Ectodermal cell (in vitro differentiated cells): ENCODE measurements at regions not wholly inside any gene's neighbourhood (a gene's known extent, or its start where the extent isn't known, plus 50 kb on each side); places are given as distances from the start of the nearest gene placed in this dataset.

Experiments used
- H3K27ac ChIP-seq: 2 replicates; pipeline ENCODE4 v1.7.0; 2013; ENCODE audit warnings: mild to moderate bottlenecking, low read depth, low read length; ENCODE audit not compliant: insufficient read depth, poor library complexity, severe bottlenecking
- H3K27me3 ChIP-seq: 2 replicates; pipeline ENCODE4 v1.7.0; 2013; ENCODE audit warnings: mild to moderate bottlenecking, low read length; ENCODE audit not compliant: insufficient read depth, control insufficient read depth, poor library complexity, severe bottlenecking
- H3K36me3 ChIP-seq: one replicate; pipeline ENCODE4 v1.7.0; 2013; ENCODE audit warnings: low read length; ENCODE audit not compliant: control insufficient read depth, insufficient read depth
- H3K4me1 ChIP-seq: one replicate; pipeline ENCODE4 v1.7.0; 2013; ENCODE audit warnings: low read length; ENCODE audit not compliant: control insufficient read depth, insufficient read depth
- H3K4me3 ChIP-seq: 2 replicates; pipeline ENCODE4 v1.7.0; 2013; ENCODE audit warnings: low read depth, low read length, control low read depth; ENCODE audit not compliant: insufficient read depth
- H3K9me3 ChIP-seq: 2 replicates; pipeline ENCODE4 v1.7.0; 2013; ENCODE audit warnings: mild to moderate bottlenecking, low read length, moderate library complexity; ENCODE audit not compliant: control insufficient read depth
- WGBS, 2 experiments: methylation state at CpG; one replicate each; pipeline ENCODE4 v1.1.7; 2013; ENCODE audit warnings: missing lambda C conversion rate in 2 of 2; 5-methylcytosine and 5-hydroxymethylcytosine counted together

DNA sequence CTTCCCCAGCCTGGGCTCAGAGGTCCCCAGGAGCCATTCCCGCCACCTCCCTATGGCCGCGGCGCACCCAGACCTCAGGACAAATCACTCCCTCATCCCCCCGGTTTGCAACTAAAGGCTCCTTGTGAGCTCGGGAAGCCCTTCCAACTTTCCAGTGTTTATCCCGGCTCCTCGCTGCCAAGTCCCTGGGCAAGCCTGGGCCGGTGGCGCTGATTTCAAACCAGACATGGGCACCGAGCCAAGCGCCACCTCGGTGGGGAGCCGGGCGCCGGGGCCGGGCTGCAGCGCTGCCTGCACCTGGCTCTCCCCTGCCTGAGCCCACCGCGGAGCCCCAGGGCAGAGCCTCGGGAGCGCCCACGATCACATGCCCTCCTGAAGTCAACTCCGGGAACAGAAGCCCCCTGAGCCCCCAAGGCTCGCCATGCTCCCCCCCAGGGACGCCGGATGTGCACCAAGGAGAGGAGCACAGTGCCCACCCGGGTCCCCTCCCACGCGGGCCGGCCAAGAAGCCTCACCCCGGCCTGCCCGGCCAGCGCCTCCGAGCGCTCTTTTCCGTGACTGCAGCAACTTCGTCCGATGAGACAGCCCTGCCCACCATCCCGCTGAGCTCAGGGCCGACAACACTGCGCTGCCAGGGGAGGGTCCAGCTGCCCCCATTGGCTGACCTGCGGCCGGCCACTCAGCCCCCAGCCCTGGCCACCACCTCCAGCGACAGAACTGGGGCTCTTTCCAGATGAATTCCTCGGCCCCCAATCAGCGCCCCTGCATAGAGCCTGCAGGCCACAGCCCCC lies 50.0 kb downstream of the NCOR2 start:
- H3K4me1 ChIP-seq, result peaks cover 38% of the 10 kb centered on the region

DNA sequence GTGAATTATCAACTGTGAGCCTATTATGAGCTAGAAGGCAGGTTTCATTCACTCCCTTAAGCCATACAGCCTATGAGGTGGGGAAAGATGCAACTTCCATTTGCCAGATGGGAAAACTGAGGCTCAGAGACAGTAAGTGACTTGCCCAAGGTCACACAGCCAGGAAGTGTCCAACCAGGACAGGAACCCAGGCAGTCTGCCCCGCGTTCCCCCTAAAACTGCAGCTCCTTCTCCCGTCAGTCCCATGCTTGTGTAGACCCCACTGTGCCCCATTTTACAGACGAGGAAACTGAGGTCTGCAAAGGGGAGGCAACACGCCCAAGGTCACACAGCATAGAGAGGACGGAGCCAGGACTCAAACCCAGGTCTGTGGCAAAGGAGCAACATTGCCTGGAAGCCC lies 50.6 kb downstream of the NCOR2 start:
- Histone ChIP-seq H3K27ac (peak overlapping the region; percentile 94), H3K9me3 (no peaks in the 10 kb centered on the region), H3K4me3 (no peak overlapping the region), H3K27me3 (no peaks in the 10 kb centered on the region), H3K36me3 (peaks cover 3% of the 10 kb centered on the region), H3K4me1 (peaks cover 43% of the 10 kb centered on the region)
- WGBS, 2 experiments, result 93 to 94% methylated on average over 6 of the region's 6 CpGs

More for the DNA sequence above, 50.0 kb downstream of the NCOR2 start:
- WGBS, 2 experiments, result 81 to 85% methylated on average over 47 of the region's 47 CpGs
- H3K9me3 ChIP-seq, result no peaks in the 10 kb centered on the region
- peak overlapping the region; percentile 94 for H3K27ac ChIP-seq
- H3K27me3 ChIP-seq, result no peaks in the 10 kb centered on the region
- H3K4me3 ChIP-seq, result no peak overlapping the region
- no peaks in the 10 kb centered on the region for H3K36me3 ChIP-seq

DNA sequence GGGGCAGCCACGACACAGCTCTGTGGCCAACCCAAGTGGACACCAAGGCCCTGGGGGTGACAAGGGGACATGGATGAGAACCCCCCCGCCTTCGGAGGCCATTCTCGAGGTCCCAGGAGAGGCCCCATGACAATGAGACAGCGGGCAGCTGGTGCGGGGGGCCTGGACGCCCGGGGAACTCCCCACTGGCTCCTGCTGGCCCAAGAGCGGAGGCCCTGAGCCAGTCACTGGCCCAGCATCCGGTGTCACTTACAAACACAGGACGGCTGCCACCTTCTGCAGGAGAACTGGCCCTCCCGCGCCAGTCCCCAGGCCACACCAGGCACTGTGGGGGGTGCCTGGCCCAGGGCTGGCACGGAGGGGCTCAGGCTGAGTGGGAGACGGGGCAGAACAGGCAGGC lies 51.4 kb downstream of the NCOR2 start:
- peaks cover 3% of the 10 kb centered on the region for H3K36me3 ChIP-seq
- H3K27me3 ChIP-seq, result no peaks in the 10 kb centered on the region
- H3K9me3 ChIP-seq, result no peaks in the 10 kb centered on the region
- 91% methylated on average over 15 of the region's 15 CpGs for WGBS, 2 experiments
- H3K4me1 ChIP-seq, result peaks cover 46% of the 10 kb centered on the region
- H3K4me3 ChIP-seq, result no peak overlapping the region
- no peak overlapping the region for H3K27ac ChIP-seq

DNA sequence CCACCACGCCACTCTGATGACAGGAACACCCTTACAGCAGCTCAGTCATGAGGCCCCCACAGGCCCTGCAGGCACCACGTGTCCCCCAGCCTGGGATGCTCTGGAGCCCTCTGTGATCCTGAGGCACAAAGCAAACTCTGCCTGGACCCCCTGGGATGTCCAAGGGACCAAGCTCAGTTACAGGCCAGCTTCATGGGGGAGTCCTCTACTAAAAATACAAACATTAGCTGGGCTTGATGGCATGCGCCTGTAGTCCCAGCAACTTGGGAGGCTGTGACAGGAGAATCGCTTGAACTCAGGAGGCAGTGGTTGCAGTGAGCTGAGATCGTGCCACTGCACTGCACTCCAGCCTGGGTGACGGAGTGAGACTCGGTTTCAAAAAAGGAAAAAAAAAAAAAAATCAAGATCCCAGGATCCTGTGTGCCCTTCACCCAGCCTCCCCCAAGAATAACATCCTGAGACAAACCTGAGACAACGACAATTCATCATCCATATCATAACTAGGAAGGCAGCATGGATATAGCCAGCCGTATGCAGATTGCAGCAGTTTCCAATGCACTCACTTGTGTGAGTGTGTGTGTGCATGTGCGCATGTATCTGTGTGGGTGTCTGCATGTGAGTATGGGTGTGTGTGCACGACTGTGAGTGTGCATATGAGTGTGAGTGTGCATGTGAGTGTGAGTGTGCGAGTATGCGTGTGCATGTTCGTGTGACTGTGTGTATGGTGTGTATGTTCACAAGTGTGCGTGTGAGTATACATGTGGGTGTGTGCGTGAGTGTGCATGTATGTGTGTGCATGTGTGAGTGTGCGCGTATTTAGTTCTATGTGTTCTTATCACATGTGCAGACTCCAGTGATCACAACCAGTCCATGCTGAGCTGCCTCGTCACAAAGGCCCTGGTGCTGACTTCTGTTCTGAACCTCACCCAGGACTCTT lies 52.1 kb downstream of the NCOR2 start:
- peaks cover 50% of the 10 kb centered on the region for H3K4me1 ChIP-seq
- H3K36me3 ChIP-seq, result peaks cover 3% of the 10 kb centered on the region
- no peaks in the 10 kb centered on the region for H3K27me3 ChIP-seq
- no peak overlapping the region for H3K27ac ChIP-seq
- WGBS, 2 experiments, result 95 to 97% methylated on average over 19 of the region's 19 CpGs
- no peak overlapping the region for H3K4me3 ChIP-seq
- no peaks in the 10 kb centered on the region for H3K9me3 ChIP-seq

DNA sequence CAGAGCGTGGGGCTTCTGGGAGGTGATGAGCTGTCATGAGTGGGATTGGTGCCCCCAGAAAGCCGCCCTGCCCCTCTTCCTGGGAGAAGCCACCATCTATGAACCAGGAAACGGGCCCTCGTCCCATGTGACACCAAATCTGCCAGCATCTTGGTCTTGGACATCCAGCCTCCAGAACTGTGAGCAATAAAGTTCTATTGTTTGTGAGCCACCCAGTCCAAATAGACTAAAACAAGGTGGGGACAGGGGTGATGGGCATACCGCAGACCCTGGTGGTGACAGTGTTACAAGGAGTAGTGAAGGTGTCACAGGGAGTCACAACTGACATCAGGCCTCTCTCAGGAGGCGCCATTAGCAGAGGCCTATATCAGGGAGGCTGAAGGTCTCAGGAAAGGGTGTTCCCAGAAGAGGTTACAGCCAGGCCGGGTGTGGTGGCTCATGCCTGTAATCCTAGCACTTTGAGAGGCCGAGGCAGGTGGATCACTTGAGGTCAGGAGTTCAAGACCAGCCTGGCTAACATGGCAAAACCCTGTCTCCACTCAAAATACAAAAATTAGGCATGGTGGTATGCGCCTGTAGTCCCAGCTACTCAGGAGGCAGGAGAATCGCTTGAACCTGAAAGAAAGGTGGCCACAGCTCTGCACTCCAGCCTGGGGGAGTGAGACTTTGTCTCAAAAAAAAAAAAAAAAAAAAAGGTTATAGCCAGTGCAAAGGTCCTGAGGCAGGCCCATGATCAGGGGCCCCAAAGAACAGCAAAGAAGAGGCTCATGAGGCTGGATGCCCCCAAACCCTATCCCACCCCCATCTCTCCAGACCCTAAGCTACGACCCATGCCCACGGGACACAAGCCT lies 53.0 kb downstream of the NCOR2 start:
- 93 to 96% methylated on average over 12 of the region's 12 CpGs for WGBS, 2 experiments
- no peak overlapping the region for H3K27ac ChIP-seq
- H3K4me3 ChIP-seq, result no peak overlapping the region
- H3K9me3 ChIP-seq, result no peaks in the 10 kb centered on the region
- no peaks in the 10 kb centered on the region for H3K27me3 ChIP-seq
- H3K36me3 ChIP-seq, result peaks cover 3% of the 10 kb centered on the region
- peaks cover 55% of the 10 kb centered on the region for H3K4me1 ChIP-seq

DNA sequence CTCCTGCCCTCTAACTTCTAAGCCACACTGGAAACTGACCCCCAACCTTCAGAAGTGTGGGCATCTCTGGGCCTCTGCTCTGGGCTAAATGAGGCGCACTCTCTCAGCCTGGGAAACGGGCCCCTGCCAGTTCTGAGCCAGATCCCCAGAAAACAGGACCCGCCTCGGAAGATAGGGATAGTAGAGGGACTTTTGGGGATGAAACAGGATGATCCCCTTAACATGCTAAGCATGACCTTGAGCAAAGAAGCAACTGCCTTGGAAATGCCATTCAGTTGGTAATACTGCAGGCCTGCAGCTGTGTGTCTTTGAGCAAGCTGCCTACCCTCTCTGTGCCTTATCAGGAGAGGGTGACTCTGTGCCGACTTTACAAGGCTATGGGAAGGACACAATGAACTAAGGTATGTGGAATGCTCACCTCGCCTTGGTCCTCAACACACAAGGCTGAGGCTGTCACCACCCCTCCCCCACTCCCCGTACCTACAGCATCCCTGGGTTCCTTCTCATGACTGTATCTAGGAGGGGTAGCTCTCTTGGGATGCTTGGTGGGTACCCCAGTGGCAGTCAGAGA lies 54.0 kb downstream of the NCOR2 start:
- peaks cover 50% of the 10 kb centered on the region for H3K4me1 ChIP-seq
- H3K27ac ChIP-seq, result peak overlapping the region; percentile 78
- H3K36me3 ChIP-seq, result peaks cover 3% of the 10 kb centered on the region
- H3K27me3 ChIP-seq, result no peaks in the 10 kb centered on the region
- no peaks in the 10 kb centered on the region for H3K9me3 ChIP-seq
- H3K4me3 ChIP-seq, result no peak overlapping the region
- WGBS, 2 experiments, result 49% methylated on average over 5 to 7 of the region's 7 CpGs

DNA sequence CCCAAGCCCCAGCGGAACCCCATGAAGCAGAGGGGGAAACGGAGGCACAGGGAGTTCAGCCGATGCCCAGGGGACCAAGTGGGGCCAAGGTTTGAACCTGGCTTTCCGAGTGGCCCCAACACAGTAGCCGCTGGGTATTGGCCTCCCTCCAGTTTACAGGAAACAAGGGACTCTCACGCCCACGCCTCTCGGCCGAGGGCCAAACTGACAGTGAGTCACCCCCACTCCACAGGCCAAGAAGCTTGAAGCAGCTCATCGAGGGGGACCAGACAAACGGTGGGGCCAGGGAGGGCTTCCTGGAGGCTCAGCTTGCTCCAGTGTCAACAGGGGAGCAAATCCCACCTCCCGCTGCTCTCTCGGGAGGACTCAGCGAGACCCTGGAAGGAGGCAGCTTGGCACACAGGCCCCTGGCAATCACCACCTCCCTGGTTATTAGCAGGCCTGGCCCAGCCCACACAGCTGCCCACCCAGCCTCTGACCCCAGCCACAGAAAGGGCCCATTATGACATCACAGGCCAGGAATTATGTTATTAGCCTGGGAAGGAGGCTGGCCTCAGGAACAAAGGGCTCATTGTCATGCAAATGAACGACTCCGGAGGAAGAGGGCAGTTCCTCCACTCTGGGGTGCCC lies 54.6 kb downstream of the NCOR2 start:
- Histone ChIP-seq H3K27me3 (no peaks in the 10 kb centered on the region), H3K4me1 (peaks cover 50% of the 10 kb centered on the region), H3K4me3 (no peak overlapping the region), H3K27ac (peak overlapping the region; percentile 78), H3K36me3 (peaks cover 3% of the 10 kb centered on the region), H3K9me3 (no peaks in the 10 kb centered on the region)
- 33 to 37% methylated on average over 16 of the region's 16 CpGs for WGBS, 2 experiments

DNA sequence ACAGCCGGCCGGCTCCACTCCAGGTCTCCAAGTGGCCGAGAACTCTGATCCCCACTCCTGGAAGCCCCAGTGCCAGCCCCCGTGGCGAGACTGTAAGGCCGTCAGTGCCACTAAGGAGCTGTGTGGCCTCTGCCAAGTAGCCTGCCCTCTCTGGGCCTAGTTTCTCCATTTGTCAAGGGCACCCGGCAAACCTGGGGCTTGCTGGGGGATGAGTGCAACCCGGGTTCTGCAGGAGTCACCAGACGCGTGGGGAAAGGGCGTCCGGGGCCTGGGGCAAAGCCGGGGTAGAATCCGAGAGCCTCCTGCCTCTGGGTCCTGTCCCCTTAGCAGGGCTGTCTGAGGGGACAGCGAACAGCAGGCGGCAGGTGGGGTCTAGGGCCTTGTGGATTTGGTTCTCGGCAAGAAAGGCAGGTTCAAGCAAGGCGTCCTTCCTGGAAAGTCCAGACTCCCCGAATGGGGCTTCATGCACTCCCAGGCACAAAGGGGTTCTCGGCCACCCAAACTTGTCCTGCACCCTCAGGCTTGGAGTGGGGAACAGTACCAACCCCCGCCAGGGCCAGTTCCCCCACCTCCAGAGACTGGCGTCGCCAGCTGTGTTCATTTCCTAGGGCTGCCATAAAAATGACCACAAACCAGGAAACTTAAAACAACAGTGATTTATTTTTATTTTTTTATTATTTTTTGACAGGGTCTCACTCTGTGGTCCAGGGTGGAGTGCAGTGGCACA lies 56.0 kb downstream of the NCOR2 start:
- Histone ChIP-seq H3K4me1 (peaks cover 52% of the 10 kb centered on the region), H3K27ac (no peak overlapping the region), H3K4me3 (no peak overlapping the region), H3K36me3 (peaks cover 3% of the 10 kb centered on the region), H3K27me3 (no peaks in the 10 kb centered on the region), H3K9me3 (no peaks in the 10 kb centered on the region)
- WGBS, 2 experiments, result 92% methylated on average over 23 of the region's 23 CpGs
